ENCODE measurements at regions not wholly inside any gene's neighbourhood (a gene's known extent, or its start where the extent isn't known, plus 50 kb on each side); places are given as distances from the start of the nearest gene placed in this dataset.

DNA sequence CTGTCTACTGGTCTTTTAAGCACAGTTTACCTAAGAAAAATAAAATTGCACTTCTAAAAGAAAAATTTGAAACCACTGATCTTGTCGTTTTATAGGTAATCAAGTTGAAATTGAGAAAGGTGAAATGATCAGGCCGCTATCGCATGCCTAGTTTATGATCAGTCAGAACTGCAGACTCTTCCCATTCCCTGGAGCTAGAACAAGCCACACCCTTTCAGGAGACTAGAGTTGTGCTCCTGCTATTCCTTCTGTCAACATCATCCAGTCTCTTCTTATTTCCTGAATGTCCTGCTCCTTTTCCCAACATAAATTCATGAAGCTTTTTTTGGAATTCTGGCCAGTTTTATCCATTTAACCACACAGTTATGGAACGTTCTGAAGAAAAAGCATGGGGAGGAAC, 135.1 kb downstream of the SLC7A11 start (continued):
- TF ChIP-seq ZNF114 (CRISPR knock-in tag; IDR thresholded peaks at IDR 0.05), result no peak
- TF ChIP-seq, protein P1, sequence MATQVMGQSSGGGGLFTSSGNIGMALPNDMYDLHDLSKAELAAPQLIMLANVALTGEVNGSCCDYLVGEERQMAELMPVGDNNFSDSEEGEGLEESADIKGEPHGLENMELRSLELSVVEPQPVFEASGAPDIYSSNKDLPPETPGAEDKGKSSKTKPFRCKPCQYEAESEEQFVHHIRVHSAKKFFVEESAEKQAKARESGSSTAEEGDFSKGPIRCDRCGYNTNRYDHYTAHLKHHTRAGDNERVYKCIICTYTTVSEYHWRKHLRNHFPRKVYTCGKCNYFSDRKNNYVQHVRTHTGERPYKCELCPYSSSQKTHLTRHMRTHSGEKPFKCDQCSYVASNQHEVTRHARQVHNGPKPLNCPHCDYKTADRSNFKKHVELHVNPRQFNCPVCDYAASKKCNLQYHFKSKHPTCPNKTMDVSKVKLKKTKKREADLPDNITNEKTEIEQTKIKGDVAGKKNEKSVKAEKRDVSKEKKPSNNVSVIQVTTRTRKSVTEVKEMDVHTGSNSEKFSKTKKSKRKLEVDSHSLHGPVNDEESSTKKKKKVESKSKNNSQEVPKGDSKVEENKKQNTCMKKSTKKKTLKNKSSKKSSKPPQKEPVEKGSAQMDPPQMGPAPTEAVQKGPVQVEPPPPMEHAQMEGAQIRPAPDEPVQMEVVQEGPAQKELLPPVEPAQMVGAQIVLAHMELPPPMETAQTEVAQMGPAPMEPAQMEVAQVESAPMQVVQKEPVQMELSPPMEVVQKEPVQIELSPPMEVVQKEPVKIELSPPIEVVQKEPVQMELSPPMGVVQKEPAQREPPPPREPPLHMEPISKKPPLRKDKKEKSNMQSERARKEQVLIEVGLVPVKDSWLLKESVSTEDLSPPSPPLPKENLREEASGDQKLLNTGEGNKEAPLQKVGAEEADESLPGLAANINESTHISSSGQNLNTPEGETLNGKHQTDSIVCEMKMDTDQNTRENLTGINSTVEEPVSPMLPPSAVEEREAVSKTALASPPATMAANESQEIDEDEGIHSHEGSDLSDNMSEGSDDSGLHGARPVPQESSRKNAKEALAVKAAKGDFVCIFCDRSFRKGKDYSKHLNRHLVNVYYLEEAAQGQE (IDR thresholded peaks at IDR 0.05; ENCODE audit: unreplicated experiment), result no peak

- Histone ChIP-seq H2AFZ (no peak overlapping the region), H3K4me3 (no peak overlapping the region), H3F3A (replicated peaks; ENCODE audit: low read depth) (no peaks in the 10 kb centered on the region), H4K20me1 (replicated peaks; ENCODE audit: insufficient read depth) (no peaks in the 10 kb centered on the region), H3K27me3 (ENCODE audit: insufficient read depth) (no peaks in the 10 kb centered on the region), H3K4me2 (no peak overlapping the region), H3K27ac (ENCODE audit: low read depth) (no peak overlapping the region), H3K36me3 (ENCODE audit: insufficient read depth) (no peaks in the 10 kb centered on the region), H3K79me2 (replicated peaks; ENCODE audit: insufficient read depth) (no peaks in the 10 kb centered on the region), H3K4me1 (ENCODE audit: insufficient read depth) (peaks cover 16% of the 10 kb centered on the region), H3K9me2 (ENCODE audit: insufficient read depth) (no peaks in the 10 kb centered on the region)
- Mint-ChIP-seq H3K36me3 (ENCODE audit: low read depth) (peaks cover 29% of the 10 kb centered on the region), H3K27me3 (ENCODE audit: insufficient read depth, low read depth, poor library complexity) (no peaks in the 10 kb centered on the region), H3K4me3 (no peak overlapping the region), H3K4me1 (peaks cover 7% of the 10 kb centered on the region), H3K9me3 (peaks cover 28% of the 10 kb centered on the region), H3K27ac (no peak overlapping the region)
- TF ChIP-seq NANOG (IDR thresholded peaks at IDR 0.05; ENCODE audit: borderline replicate concordance), result no peak
- TF ChIP-seq ZNF114 (CRISPR knock-in tag; IDR thresholded peaks at IDR 0.05), result no peak
- no peak for TF ChIP-seq JUNB (IDR thresholded peaks at IDR 0.05; ENCODE audit: unreplicated experiment)
- TF ChIP-seq ZNF331 (CRISPR knock-in tag; IDR thresholded peaks at IDR 0.05; ENCODE audit: low read depth), result no peak
- no peak for TF ChIP-seq ETS1 (IDR thresholded peaks at IDR 0.05)
- TF ChIP-seq, protein P1 (IDR thresholded peaks at IDR 0.05; ENCODE audit: unreplicated experiment), result no peak
- TF ChIP-seq ZNF462 (CRISPR knock-in tag; IDR thresholded peaks at IDR 0.05), result no peak
- TF ChIP-seq POLR2AphosphoS5 (IDR thresholded peaks at IDR 0.05; ENCODE audit: low read depth), result no peak
- ATAC-seq (no peak), DNase-seq (ENCODE audit: low spot score) (no peak)
Observed at GRCh38 chr4:138105331-138105730, 136.8 kb downstream of the SLC7A11 start.
